ENCODE measurements at regions not wholly inside any gene's neighbourhood (a gene's known extent, or its start where the extent isn't known, plus 50 kb on each side); places are given as distances from the start of the nearest gene placed in this dataset.
"Not testable (repeated sequence)": the region's sequence is repeated elsewhere in the genome, so short reads cannot be mapped to it uniquely, and the experiment has no call there.

GRCh38 chr13:79997244-79997643 lies 343.7 kb downstream of the SPRY2 start:
- no peak for DNase-seq (ENCODE audit: low read depth in 2 of 2, low spot score in 1 of 2)

- DNase-seq (ENCODE audit: low read depth in 2 of 2, low spot score in 1 of 2): no peak
Measured at GRCh38 chr13:79995334-79995733, 345.6 kb downstream of the SPRY2 start.

GRCh38 chr13:79992111-79992510 lies 348.8 kb downstream of the SPRY2 start:
- no peak for DNase-seq (ENCODE audit: low read depth in 2 of 2, low spot score in 1 of 2)

GRCh38 chr13:79990048-79990447 lies 350.9 kb downstream of the SPRY2 start:
- no peak for DNase-seq (ENCODE audit: low read depth in 2 of 2, low spot score in 1 of 2)

- no peak for DNase-seq (ENCODE audit: low read depth in 2 of 2, low spot score in 1 of 2)
Measured at GRCh38 chr13:79989217-79989661, 351.7 kb downstream of the SPRY2 start.

GRCh38 chr13:79988573-79988972 lies 352.4 kb downstream of the SPRY2 start:
- no peak for DNase-seq (ENCODE audit: low read depth in 2 of 2, low spot score in 1 of 2)

- no peak for DNase-seq (ENCODE audit: low read depth in 2 of 2, low spot score in 1 of 2)
Measured at GRCh38 chr13:79987761-79988160, 353.2 kb downstream of the SPRY2 start.

- no peak for DNase-seq (ENCODE audit: low read depth in 2 of 2, low spot score in 1 of 2)
Measured at GRCh38 chr13:79987323-79987722, 353.6 kb downstream of the SPRY2 start.

GRCh38 chr13:79986890-79987289 lies 354.0 kb downstream of the SPRY2 start:
- DNase-seq (ENCODE audit: low read depth in 2 of 2, low spot score in 1 of 2): no peak

GRCh38 chr13:79974935-79975650 lies 365.8 kb downstream of the SPRY2 start:
- not testable (repeated sequence) for DNase-seq (ENCODE audit: low read depth in 2 of 2, low spot score in 1 of 2)

GRCh38 chr13:79973533-79973963 lies 367.4 kb downstream of the SPRY2 start:
- DNase-seq (ENCODE audit: low read depth in 2 of 2, low spot score in 1 of 2): no peak

- no peak for DNase-seq (ENCODE audit: low read depth in 2 of 2, low spot score in 1 of 2)
Measured at GRCh38 chr13:79972066-79972569, 368.8 kb downstream of the SPRY2 start.

- no peak for DNase-seq (ENCODE audit: low read depth in 2 of 2, low spot score in 1 of 2)
Measured at GRCh38 chr13:79966493-79966895, 374.4 kb downstream of the SPRY2 start.

- no peak for DNase-seq (ENCODE audit: low read depth in 2 of 2, low spot score in 1 of 2)
Measured at GRCh38 chr13:79966059-79966458, 374.9 kb downstream of the SPRY2 start.

- no peak for DNase-seq (ENCODE audit: low read depth in 2 of 2, low spot score in 1 of 2)
Measured at GRCh38 chr13:79946556-79946955, 394.4 kb downstream of the SPRY2 start.

- DNase-seq (ENCODE audit: low read depth in 2 of 2, low spot score in 1 of 2): no peak
Measured at GRCh38 chr13:79943346-79944023, 397.4 kb downstream of the SPRY2 start.

GRCh38 chr13:79941752-79942151 lies 399.2 kb downstream of the SPRY2 start:
- DNase-seq (ENCODE audit: low read depth in 2 of 2, low spot score in 1 of 2): no peak

- no peak for DNase-seq (ENCODE audit: low read depth in 2 of 2, low spot score in 1 of 2)
Measured at GRCh38 chr13:79939689-79940088, 401.2 kb downstream of the SPRY2 start.

- DNase-seq (ENCODE audit: low read depth in 2 of 2, low spot score in 1 of 2): no peak
Measured at GRCh38 chr13:79937771-79938216, 403.1 kb downstream of the SPRY2 start.

- DNase-seq (ENCODE audit: low read depth in 2 of 2, low spot score in 1 of 2): no peak
Measured at GRCh38 chr13:79937311-79937710, 403.6 kb downstream of the SPRY2 start.

GRCh38 chr13:79936368-79937136 lies 404.4 kb downstream of the SPRY2 start:
- DNase-seq (ENCODE audit: low read depth in 2 of 2, low spot score in 1 of 2): no peak

- DNase-seq (ENCODE audit: low read depth in 2 of 2, low spot score in 1 of 2): no peak
Measured at GRCh38 chr13:79935121-79935520, 405.8 kb downstream of the SPRY2 start.
